Activated T-cell treated with anti-CD3 and anti-CD28 coated beads, Interleukin-2, amount 50 U/mL, for 48 hours (primary cell): ENCODE measurements at regions not wholly inside any gene's neighbourhood (a gene's known extent, or its start where the extent isn't known, plus 50 kb on each side); places are given as distances from the start of the nearest gene placed in this dataset.
"Not testable (repeated sequence)": the region's sequence is repeated elsewhere in the genome, so short reads cannot be mapped to it uniquely, and the experiment has no call there.

Experiments
- DNase-seq, 2 experiments: peaks; one replicate each; pipeline ENCODE4 v3.0.0-alpha.2; 2020

GRCh38 chr1:8227674-8228073, 90.2 kb upstream of the SLC45A1 start:
- not testable (repeated sequence) for DNase-seq

- no peak for DNase-seq
Measured at GRCh38 chr1:8226747-8227146, 91.2 kb upstream of the SLC45A1 start.

GRCh38 chr1:8226024-8226423, 91.9 kb upstream of the SLC45A1 start:
- not testable (repeated sequence) for DNase-seq

GRCh38 chr1:8223526-8223925, 94.4 kb upstream of the SLC45A1 start:
- DNase-seq, result no peak

GRCh38 chr1:8222789-8223188, 95.1 kb upstream of the SLC45A1 start:
- no peak for DNase-seq

- DNase-seq, result no peak
Measured at GRCh38 chr1:8219530-8219929, 98.4 kb upstream of the SLC45A1 start.

- DNase-seq, result no peak
Measured at GRCh38 chr1:8218351-8219092, 99.4 kb upstream of the SLC45A1 start.

GRCh38 chr1:8217809-8218208, 100.1 kb upstream of the SLC45A1 start:
- DNase-seq, result no peak

- peak; percentile 30 to 41 for DNase-seq
Measured at GRCh38 chr1:8217011-8217711, 100.8 kb upstream of the SLC45A1 start.

GRCh38 chr1:8216005-8216404, 101.9 kb upstream of the SLC45A1 start:
- DNase-seq, result no peak

GRCh38 chr1:8214501-8215173, 103.3 kb upstream of the SLC45A1 start:
- DNase-seq, result no peak

- DNase-seq, result no peak
Measured at GRCh38 chr1:8213676-8214075, 104.2 kb upstream of the SLC45A1 start.

GRCh38 chr1:8213136-8213535, 104.8 kb upstream of the SLC45A1 start:
- DNase-seq, result no peak

- DNase-seq, result no peak
Measured at GRCh38 chr1:8212580-8213031, 105.3 kb upstream of the SLC45A1 start.

GRCh38 chr1:8211883-8212579, 105.9 kb upstream of the SLC45A1 start:
- peak; percentile 40 to 51 for DNase-seq

GRCh38 chr1:8211251-8211882, 106.5 kb upstream of the SLC45A1 start:
- DNase-seq, result no peak

- no peak for DNase-seq
Measured at GRCh38 chr1:8207202-8207601, 110.7 kb upstream of the SLC45A1 start.

GRCh38 chr1:8206391-8206790, 111.5 kb upstream of the SLC45A1 start:
- DNase-seq, result no peak

GRCh38 chr1:8205771-8206170, 112.1 kb upstream of the SLC45A1 start:
- DNase-seq, result no peak

- DNase-seq, result no peak
Measured at GRCh38 chr1:8204826-8205225, 113.1 kb upstream of the SLC45A1 start.

GRCh38 chr1:8203551-8203950, 114.4 kb upstream of the SLC45A1 start:
- no peak for DNase-seq

- DNase-seq, result no peak
Measured at GRCh38 chr1:8203056-8203455, 114.9 kb upstream of the SLC45A1 start.
